ENCODE measurements at regions not wholly inside any gene's neighbourhood (a gene's known extent, or its start where the extent isn't known, plus 50 kb on each side); places are given as distances from the start of the nearest gene placed in this dataset.

GRCh38 chr10:92747066-92747465 lies 57.3 kb downstream of the HHEX start:
- no peak for DNase-seq (ENCODE audit: low read depth, low spot score)
- no peak overlapping the region for H3K4me3 ChIP-seq (ENCODE audit: low read length)

- no peak overlapping the region for H3K4me3 ChIP-seq (ENCODE audit: low read length)
- peak; percentile 56 for DNase-seq (ENCODE audit: low read depth, low spot score)
Measured at GRCh38 chr10:92747600-92747999, 57.8 kb downstream of the HHEX start.

- H3K4me3 ChIP-seq (ENCODE audit: low read length) = no peak overlapping the region
- DNase-seq (ENCODE audit: low read depth, low spot score) = no peak
Measured at GRCh38 chr10:92750791-92751533, 61.2 kb downstream of the HHEX start.

- no peak for DNase-seq (ENCODE audit: low read depth, low spot score)
- no peak overlapping the region for H3K4me3 ChIP-seq (ENCODE audit: low read length)
Measured at GRCh38 chr10:92751534-92751811, 61.7 kb downstream of the HHEX start.

- DNase-seq (ENCODE audit: low read depth, low spot score) = no peak
Measured at GRCh38 chr10:92751827-92752226, 62.1 kb downstream of the HHEX start.

GRCh38 chr10:92753865-92754264 lies 64.1 kb downstream of the HHEX start:
- H3K4me3 ChIP-seq (ENCODE audit: low read length) = no peak overlapping the region
- DNase-seq (ENCODE audit: low read depth, low spot score) = no peak

More at GRCh38 chr10:92751827-92752226, 62.1 kb downstream of the HHEX start:
- no peak overlapping the region for H3K4me3 ChIP-seq (ENCODE audit: low read length)

- no peak for DNase-seq (ENCODE audit: low read depth, low spot score)
- H3K4me3 ChIP-seq (ENCODE audit: low read length) = no peak overlapping the region
Measured at GRCh38 chr10:92755725-92756124, 66.0 kb downstream of the HHEX start.

- peak; percentile 85 for DNase-seq (ENCODE audit: low read depth, low spot score)
- peak overlapping the region; percentile 33 for H3K4me3 ChIP-seq (ENCODE audit: low read length)
Measured at GRCh38 chr10:92756201-92757065, 66.7 kb downstream of the HHEX start.

GRCh38 chr10:92757066-92757710 lies 67.4 kb downstream of the HHEX start:
- peak overlapping the region; percentile 33 for H3K4me3 ChIP-seq (ENCODE audit: low read length)

GRCh38 chr10:92757711-92758104 lies 68.0 kb downstream of the HHEX start:
- H3K4me3 ChIP-seq (ENCODE audit: low read length) = no peak overlapping the region
- no peak for DNase-seq (ENCODE audit: low read depth, low spot score)

More at GRCh38 chr10:92757066-92757710, 67.4 kb downstream of the HHEX start:
- DNase-seq (ENCODE audit: low read depth, low spot score) = no peak

GRCh38 chr10:92758594-92758993 lies 68.8 kb downstream of the HHEX start:
- DNase-seq (ENCODE audit: low read depth, low spot score) = no peak
- no peak overlapping the region for H3K4me3 ChIP-seq (ENCODE audit: low read length)

GRCh38 chr10:92760609-92761008 lies 70.9 kb downstream of the HHEX start:
- DNase-seq (ENCODE audit: low read depth, low spot score) = peak; percentile 30
- H3K4me3 ChIP-seq (ENCODE audit: low read length) = no peak overlapping the region

GRCh38 chr10:92761571-92761970 lies 71.8 kb downstream of the HHEX start:
- no peak overlapping the region for H3K4me3 ChIP-seq (ENCODE audit: low read length)
- DNase-seq (ENCODE audit: low read depth, low spot score) = no peak

GRCh38 chr10:92763634-92764155 lies 73.9 kb downstream of the HHEX start:
- H3K4me3 ChIP-seq (ENCODE audit: low read length) = no peak overlapping the region
- no peak for DNase-seq (ENCODE audit: low read depth, low spot score)

GRCh38 chr10:92766451-92766850 lies 76.7 kb downstream of the HHEX start:
- H3K4me3 ChIP-seq (ENCODE audit: low read length) = no peak overlapping the region
- DNase-seq (ENCODE audit: low read depth, low spot score) = no peak

GRCh38 chr10:92768104-92768503 lies 78.3 kb downstream of the HHEX start:
- no peak for DNase-seq (ENCODE audit: low read depth, low spot score)
- no peak overlapping the region for H3K4me3 ChIP-seq (ENCODE audit: low read length)

GRCh38 chr10:92773776-92774175 lies 74.5 kb upstream of the EXOC6 start:
- no peak for DNase-seq (ENCODE audit: low read depth, low spot score)
- H3K4me3 ChIP-seq (ENCODE audit: low read length) = no peak overlapping the region

- DNase-seq (ENCODE audit: low read depth, low spot score) = no peak
- H3K4me3 ChIP-seq (ENCODE audit: low read length) = no peak overlapping the region
Measured at GRCh38 chr10:92778091-92778490, 70.2 kb upstream of the EXOC6 start.

- no peak overlapping the region for H3K4me3 ChIP-seq (ENCODE audit: low read length)
- no peak for DNase-seq (ENCODE audit: low read depth, low spot score)
Measured at GRCh38 chr10:92785118-92785517, 63.2 kb upstream of the EXOC6 start.

Measured in Jurkat, Clone E6-1 (cell line).